K562 (cell line): ENCODE measurements at regions not wholly inside any gene's neighbourhood (a gene's known extent, or its start where the extent isn't known, plus 50 kb on each side); places are given as distances from the start of the nearest gene placed in this dataset.

Experiments used
- ATAC-seq: fragments of 200-7000 bp; cut with Tn5 transposase; 3 replicates; pipeline ENCODE4 v1.9.1; 2020; ENCODE audit warnings: moderate library complexity
- BruUV-seq: library from RNA; stranded (reverse); fragments of 400-500 nt; replicated peaks from 2 replicates; lab custom pipeline; 2021; lab: Mats Ljungman, UMichigan
- CTCF ChIA-PET: fragments of 300-600 bp; formaldehyde crosslinking; extraction: SDS; loops from one replicate; lab custom pipeline; 2021; ENCODE audit warnings: low intra/inter-chr PET ratio; lab: Yijun Ruan, JAX
- POLR2A ChIA-PET: fragments of 300-600, 350-650 bp; sonication (Branson Sonifier 250); formaldehyde crosslinking; extraction: SDS; loops from one replicate; lab custom pipeline; 2021; ENCODE audit warnings: antibody characterized with exemption, inconsistent platforms; lab: Yijun Ruan, JAX
- DNase-seq, 4 experiments: peaks; one replicate each; pipeline versions ENCODE4 v3.0.0 to v3.0.0-alpha.2; 2011 to 2018; ENCODE audit warnings: low spot score in 3 of 4, mixed read lengths in 3 of 4; ENCODE audit errors: extremely low read depth in 1 of 4
- FAIRE-seq: peaks from 2 replicates; lab custom pipeline; 2011; peaks lifted over from hg19 to GRCh38; lab: Jason Lieb, UNC
- H2AFZ ChIP-seq: 2 replicates; pipeline ENCODE4 v1.6.0; 2011; ENCODE audit warnings: low read depth, low read length, control low read depth, inconsistent platforms
- H3K27ac ChIP-seq: fragments of 200-600 bp; 3 replicates; pipeline ENCODE4 v1.8.0; 2011; ENCODE audit warnings: low read depth, mild to moderate bottlenecking, control low read depth, inconsistent platforms, low read length, moderate library complexity, mixed read lengths; ENCODE audit errors: extremely low read depth
- H3K27me3 ChIP-seq, 2 experiments: fragments of 300-600 bp in 1 of 2; 2 replicates in 1 of 2; 3 replicates in 1 of 2; pipeline versions ENCODE4 v1.6.0 to v1.8.0; 2011; ENCODE audit warnings: inconsistent platforms in 2 of 2, low read length in 2 of 2, mild to moderate bottlenecking in 1 of 2, mixed read lengths in 1 of 2, moderate library complexity in 1 of 2; ENCODE audit not compliant: control insufficient read depth in 2 of 2, insufficient read depth in 2 of 2
- H3K36me3 ChIP-seq: fragments of 300-600 bp; 3 replicates; pipeline ENCODE4 v1.8.0; 2011; ENCODE audit warnings: mild to moderate bottlenecking, low read length, inconsistent platforms; ENCODE audit not compliant: control insufficient read depth, insufficient read depth
- H3K4me1 ChIP-seq, 2 experiments: fragments of 200-600 bp in 1 of 2; replicated peaks in 1 of 2; 2 replicates in 1 of 2; 3 replicates in 1 of 2; pipeline versions ENCODE4 v1.5.1 to v1.8.0; 2011; ENCODE audit warnings: inconsistent platforms in 2 of 2, low read length in 2 of 2, mild to moderate bottlenecking in 1 of 2, mixed read lengths in 1 of 2, moderate library complexity in 1 of 2; ENCODE audit not compliant: control insufficient read depth in 2 of 2, insufficient read depth in 2 of 2
- H3K4me2 ChIP-seq: 2 replicates; pipeline ENCODE4 v1.6.1; 2011; ENCODE audit warnings: low read length, control low read depth, inconsistent platforms, mixed read lengths; ENCODE audit not compliant: insufficient read depth
- H3K4me3 ChIP-seq: fragments of 200-600 bp; sonication (generic), shearing (Covaris generic); 2 replicates; pipeline ENCODE4 v1.5.1; 2016; ENCODE audit warnings: control low read depth, inconsistent platforms
- H3K79me2 ChIP-seq: fragments of 200-600 bp; 3 replicates; pipeline ENCODE4 v1.8.0; 2011; ENCODE audit warnings: low read length, inconsistent platforms; ENCODE audit not compliant: control insufficient read depth, insufficient read depth
- H3K9ac ChIP-seq, 2 experiments: 2 replicates each; pipeline versions ENCODE4 v1.6.0 to v1.6.1; 2011; ENCODE audit warnings: low read depth in 2 of 2, low read length in 2 of 2, control low read depth in 1 of 2, inconsistent platforms in 1 of 2, mild to moderate bottlenecking in 1 of 2, mixed read lengths in 1 of 2; ENCODE audit not compliant: insufficient read depth in 1 of 2
- H3K9me1 ChIP-seq: one replicate; pipeline ENCODE4 v1.6.0; 2011; ENCODE audit warnings: inconsistent platforms, mild to moderate bottlenecking, low read length, moderate library complexity; ENCODE audit not compliant: control insufficient read depth, insufficient read depth
- H3K9me3 ChIP-seq: replicated peaks from 2 replicates; pipeline ENCODE4 v1.5.1; 2011; ENCODE audit warnings: low read depth, low read length, inconsistent platforms; ENCODE audit not compliant: control insufficient read depth, insufficient read depth
- H4K20me1 ChIP-seq: replicated peaks from 2 replicates; pipeline ENCODE4 v1.6.1; 2011; ENCODE audit warnings: low read length, inconsistent platforms, mixed read lengths; ENCODE audit not compliant: control insufficient read depth, insufficient read depth
- CHD2 ChIP-seq: IDR thresholded peaks from 2 replicates; pipeline ENCODE4 v1.6.1; 2011; ENCODE audit warnings: low read depth, low read length
- CREB1 ChIP-seq, 2 experiments: sonication (generic) in 1 of 2; formaldehyde crosslinking in 1 of 2; IDR thresholded peaks; 2 replicates each; pipeline versions ENCODE4 v1.6.1 to v1.8.0; 2012 to 2022; ENCODE audit warnings: inconsistent platforms in 1 of 2, mild to moderate bottlenecking in 1 of 2, missing genetic modification reagents in 1 of 2, moderate library complexity in 1 of 2
- KAT8 ChIP-seq: fragments of 450-650 bp; IDR thresholded peaks from 2 replicates; pipeline ENCODE4 v1.6.1; 2016; ENCODE audit warnings: low read depth, mild to moderate bottlenecking
- MGA ChIP-seq: fragments of 450-650 bp; IDR thresholded peaks from 2 replicates; pipeline ENCODE4 v1.6.1; 2016; ENCODE audit warnings: mild to moderate bottlenecking, moderate library complexity
- NR2F6 ChIP-seq: fragments of 450-650 bp; formaldehyde crosslinking; IDR thresholded peaks from 2 replicates; pipeline ENCODE4 v1.4.0; 2020; ENCODE audit warnings: mild to moderate bottlenecking
- PML ChIP-seq: IDR thresholded peaks from 2 replicates; pipeline ENCODE4 v1.6.1; 2012; ENCODE audit warnings: low read length, inconsistent platforms
- SAFB ChIP-seq: fragments of 200-400 bp; formaldehyde crosslinking; IDR thresholded peaks from 2 replicates; pipeline ENCODE4 v1.6.1; 2017; ENCODE audit warnings: low read depth, low read length, borderline replicate concordance
- SIRT6 ChIP-seq: IDR thresholded peaks from one replicate; pipeline ENCODE4 v1.6.1; 2012; ENCODE audit warnings: low read depth, mild to moderate bottlenecking, control low read depth, inconsistent platforms, low read length, moderate library complexity
- ZEB2 ChIP-seq: fragments of 450-650 bp; IDR thresholded peaks from 2 replicates; pipeline ENCODE4 v1.6.1; 2016
- WGBS: fragments of 100-300 bp; shearing (Covaris generic); methylation state at CpG from one replicate; pipeline ENCODE4 v1.1.6; 2016; ENCODE audit warnings: low coverage, mixed read lengths; ENCODE audit not compliant: insufficient coverage; ENCODE audit errors: missing lambda C conversion rate; 5-methylcytosine and 5-hydroxymethylcytosine counted together
- in situ Hi-C: fragments of 300-500 bp; cut with MboI; formaldehyde crosslinking; loops from 4 replicates; pipeline ENCODE4 v1.15.0; 2018; ENCODE audit warnings: inconsistent platforms, mixed read lengths
- intact Hi-C: fragments of 100-400 bp; cut with micrococcal nuclease; formaldehyde crosslinking; loops from 2 replicates; pipeline ENCODE4 v1.14.2; 2022
- TF ChIP-seq, protein P1 (sequence below), 2 experiments: IDR thresholded peaks; 2 replicates each; pipeline ENCODE4 v1.6.1; 2011; ENCODE audit warnings: borderline replicate concordance in 1 of 2, control low read depth in 1 of 2, low read depth in 1 of 2, low read length in 1 of 2, mild to moderate bottlenecking in 1 of 2, mixed read lengths in 1 of 2, moderate library complexity in 1 of 2; ENCODE audit not compliant: insufficient read depth in 1 of 2, insufficient read length in 1 of 2, poor library complexity in 1 of 2, severe bottlenecking in 1 of 2; ENCODE audit errors: extremely low read depth in 1 of 2

DNA sequence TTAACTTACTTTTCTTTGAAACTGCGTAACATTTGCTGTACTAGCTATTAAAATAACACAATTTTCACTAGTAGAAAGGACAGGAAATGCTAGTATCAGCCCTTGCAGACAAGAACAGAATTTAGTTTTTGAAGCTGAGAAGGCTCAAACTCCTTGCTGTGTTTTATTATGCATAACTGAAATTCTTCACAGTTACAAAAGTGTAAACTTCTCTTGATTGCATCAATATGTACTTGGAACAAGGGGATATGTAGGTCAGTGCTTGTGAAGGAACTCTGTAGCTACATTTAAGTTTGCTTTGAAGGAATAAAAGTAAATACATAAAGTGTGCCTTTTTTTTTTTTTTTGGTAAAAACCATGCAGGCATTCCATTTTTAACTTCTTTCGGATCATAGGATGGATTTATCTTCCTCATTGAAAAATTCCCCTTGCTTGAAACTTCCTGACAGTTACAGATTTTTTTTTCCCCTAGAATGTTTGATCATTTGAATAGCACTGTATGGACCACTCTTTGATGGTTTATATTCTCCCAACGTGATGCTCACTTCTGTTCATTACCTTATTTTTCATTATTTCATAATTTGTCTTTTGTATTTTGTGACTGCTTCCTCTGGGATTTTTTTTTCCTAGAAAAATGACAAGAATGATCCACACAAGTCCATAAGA, 94.9 kb upstream of the DAB2 start:
- H3K4me1 ChIP-seq = no peaks in the 10 kb centered on the region
- no peak overlapping the region for H3K27ac ChIP-seq
- BruUV-seq = no TSS peak
- no peak for ATAC-seq
- H3K9ac ChIP-seq = no peak overlapping the region
- no peak overlapping the region for H3K4me3 ChIP-seq
- ChIA-PET POLR2A (no interaction called here), CTCF (interaction anchor here (0.6 kb wide), 1 partner anchor 845 kb away, joined by 3 read pairs; no protein-coding TSS in a partner anchor)
- H3K79me2 ChIP-seq = no peaks in the 10 kb centered on the region
- DNase-seq = no peak
- no peaks in the 10 kb centered on the region for H3K9me1 ChIP-seq
- no peaks in the 10 kb centered on the region for H4K20me1 ChIP-seq
- intact Hi-C loops = no loop called here
- no peak overlapping the region for H2AFZ ChIP-seq
- no peaks in the 10 kb centered on the region for H3K36me3 ChIP-seq
- FAIRE-seq = no peak
- in situ Hi-C loops = no loop called here
- 7% methylated on average over 3 of the region's 3 CpGs for WGBS
- H3K27me3 ChIP-seq = no peaks in the 10 kb centered on the region; a peak in 1 of 5 replicates
- H3K4me2 ChIP-seq = no peak overlapping the region
- no peaks in the 10 kb centered on the region for H3K9me3 ChIP-seq
- TF ChIP-seq, protein P1, sequence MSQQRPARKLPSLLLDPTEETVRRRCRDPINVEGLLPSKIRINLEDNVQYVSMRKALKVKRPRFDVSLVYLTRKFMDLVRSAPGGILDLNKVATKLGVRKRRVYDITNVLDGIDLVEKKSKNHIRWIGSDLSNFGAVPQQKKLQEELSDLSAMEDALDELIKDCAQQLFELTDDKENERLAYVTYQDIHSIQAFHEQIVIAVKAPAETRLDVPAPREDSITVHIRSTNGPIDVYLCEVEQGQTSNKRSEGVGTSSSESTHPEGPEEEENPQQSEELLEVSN (IDR thresholded peaks at IDR 0.05; ENCODE audit: borderline replicate concordance in 1 of 2, extremely low read depth in 1 of 2, insufficient read depth in 1 of 2, insufficient read length in 1 of 2, low read depth in 1 of 2, low read length in 1 of 2, poor library complexity in 1 of 2, severe bottlenecking in 1 of 2) = no peak
- no peak for TF ChIP-seq ZEB2
- TF ChIP-seq MGA = no peak
- TF ChIP-seq KAT8 = no peak
- TF ChIP-seq SAFB = no peak
- no peak for TF ChIP-seq PML
- TF ChIP-seq NR2F6 (CRISPR knock-in tag) = no peak
- no peak for TF ChIP-seq SIRT6
- no peak for TF ChIP-seq CHD2
- no peak for TF ChIP-seq CREB1 (IDR thresholded peaks at IDR 0.05)
- no peak for TF ChIP-seq CREB1 (CRISPR knock-in tag; IDR thresholded peaks at IDR 0.05)
